Activated CD8-positive, alpha-beta T cell treated with anti-CD3 and anti-CD28 coated beads, Interleukin-2, amount 10 ng/mL, durations not matched to agents 7 days and 5 days (primary cell): ENCODE measurements at regions not wholly inside any gene's neighbourhood (a gene's known extent, or its start where the extent isn't known, plus 50 kb on each side); places are given as distances from the start of the nearest gene placed in this dataset.

Experiments used
- ATAC-seq: fragments of 150-1000 bp; cut with Tn5 transposase; one replicate; pipeline ENCODE4 v1.10.0; 2021; ENCODE audit warnings: moderate library complexity
- CTCF ChIA-PET: fragments of 350-600 bp; sonication (Branson Sonifier 250); formaldehyde crosslinking; loops from one replicate; lab custom pipeline; 2021; ENCODE audit warnings: antibody characterized with exemption; lab: Charles Lee
- POLR2A ChIA-PET: fragments of 350-600 bp; sonication (Branson Sonifier 250); formaldehyde crosslinking; loops from one replicate; lab custom pipeline; 2021; ENCODE audit warnings: antibody characterized with exemption; lab: Charles Lee
- DNase-seq: peaks from one replicate; pipeline ENCODE4 v3.0.0-alpha.2; 2020
- H3K27ac Mint-ChIP-seq: one replicate; pipeline ENCODE4 v1.8.0; 2021; ENCODE audit warnings: mild to moderate bottlenecking, mixed read lengths
- H3K27me3 Mint-ChIP-seq: one replicate; pipeline ENCODE4 v1.8.0; 2021; ENCODE audit warnings: low read depth, mixed read lengths
- H3K36me3 Mint-ChIP-seq: one replicate; pipeline ENCODE4 v1.8.0; 2021; ENCODE audit warnings: low read depth, mixed read lengths
- H3K4me1 Mint-ChIP-seq: one replicate; pipeline ENCODE4 v1.8.0; 2021; ENCODE audit warnings: low read depth, mixed read lengths
- H3K4me3 Mint-ChIP-seq: one replicate; pipeline ENCODE4 v1.8.0; 2021; ENCODE audit warnings: mild to moderate bottlenecking, mixed read lengths
- H3K9me3 Mint-ChIP-seq: one replicate; pipeline ENCODE4 v1.8.0; 2022; ENCODE audit warnings: mixed read lengths; ENCODE audit not compliant: insufficient read depth

GRCh38 chr7:146002431-146003078, 114.0 kb upstream of the CNTNAP2 start:
- Mint-ChIP-seq H3K4me3 (no peak overlapping the region), H3K27ac (no peak overlapping the region), H3K27me3 (no peaks in the 10 kb centered on the region), H3K36me3 (no peaks in the 10 kb centered on the region), H3K4me1 (peaks cover 5% of the 10 kb centered on the region), H3K9me3 (no peaks in the 10 kb centered on the region)
- DNase-seq: no peak
- ATAC-seq: no peak
- POLR2A ChIA-PET: no interaction called here
- CTCF ChIA-PET: no interaction called here

DNA sequence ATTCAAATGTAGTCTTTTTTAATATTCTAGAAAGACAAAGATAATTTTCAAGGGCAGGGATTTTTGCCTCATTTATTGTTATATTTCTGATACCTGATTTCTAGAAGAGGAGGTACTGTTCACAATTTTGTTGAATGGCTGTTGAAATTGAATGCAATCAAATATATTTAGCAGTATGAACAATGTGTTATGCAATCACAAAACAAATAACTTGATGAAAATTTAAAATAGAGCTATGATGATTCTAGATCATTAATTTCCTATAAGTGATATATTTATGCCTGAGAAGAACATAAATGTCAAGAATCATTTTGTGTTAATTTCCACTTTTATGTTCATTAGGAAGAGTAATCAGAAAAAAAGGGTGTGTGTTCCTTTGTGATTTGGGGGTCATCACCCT, 114.6 kb upstream of the CNTNAP2 start:
- Mint-ChIP-seq H3K27me3 (no peaks in the 10 kb centered on the region), H3K4me1 (peaks cover 5% of the 10 kb centered on the region), H3K36me3 (no peaks in the 10 kb centered on the region), H3K27ac (no peak overlapping the region), H3K4me3 (no peak overlapping the region), H3K9me3 (no peaks in the 10 kb centered on the region)
- DNase-seq (no peak), ATAC-seq (no peak)
- POLR2A ChIA-PET: no interaction called here
- CTCF ChIA-PET: no interaction called here

DNA sequence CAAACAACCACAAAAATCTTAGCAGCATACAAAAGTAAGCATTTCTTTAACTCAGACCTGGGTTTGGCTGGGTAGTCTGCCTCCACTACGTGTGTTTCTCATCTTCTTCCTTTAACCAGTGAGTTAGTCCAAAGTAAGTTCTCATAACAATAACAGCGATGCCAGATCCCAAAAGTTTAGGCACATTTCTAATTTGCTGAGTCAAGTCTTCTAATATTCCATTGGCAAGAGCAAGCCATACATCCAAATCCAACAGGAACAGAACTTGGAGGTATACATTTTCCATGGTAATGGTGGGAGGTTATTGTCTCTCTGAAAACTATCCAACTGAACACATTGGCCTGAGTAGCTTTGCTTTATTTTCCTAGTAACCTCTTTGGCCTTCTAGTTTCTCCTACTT, 115.7 kb upstream of the CNTNAP2 start:
- Mint-ChIP-seq H3K4me1 (peaks cover 5% of the 10 kb centered on the region), H3K4me3 (no peak overlapping the region), H3K9me3 (no peaks in the 10 kb centered on the region), H3K27ac (no peak overlapping the region), H3K27me3 (no peaks in the 10 kb centered on the region), H3K36me3 (no peaks in the 10 kb centered on the region)
- ChIA-PET CTCF (no interaction called here), POLR2A (no interaction called here)
- ATAC-seq (no peak), DNase-seq (no peak)

DNA sequence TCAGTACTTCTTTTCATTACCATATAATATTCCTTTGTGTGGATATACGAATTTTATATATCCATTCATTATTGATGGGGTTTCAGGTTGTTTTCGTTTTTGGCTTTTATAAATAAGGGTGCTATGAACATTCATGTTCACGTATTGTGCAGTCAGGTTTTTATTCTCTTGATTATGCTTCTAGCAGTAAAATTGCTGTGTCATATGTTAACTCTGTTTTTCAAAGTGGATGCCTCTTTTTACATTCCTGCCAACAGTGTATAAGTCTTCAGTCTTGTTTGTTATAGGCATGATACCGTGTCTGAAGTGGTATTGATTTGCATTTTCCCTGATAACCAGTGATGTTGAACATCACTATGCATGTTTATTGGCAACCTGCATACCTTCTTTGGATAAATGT, 127.1 kb upstream of the CNTNAP2 start:
- Mint-ChIP-seq H3K4me1 (no peaks in the 10 kb centered on the region), H3K4me3 (no peak overlapping the region), H3K27me3 (no peaks in the 10 kb centered on the region), H3K27ac (no peak overlapping the region), H3K36me3 (no peaks in the 10 kb centered on the region), H3K9me3 (peaks cover 5% of the 10 kb centered on the region)
- ATAC-seq (no peak), DNase-seq (no peak)
- ChIA-PET CTCF (no interaction called here), POLR2A (no interaction called here)

DNA sequence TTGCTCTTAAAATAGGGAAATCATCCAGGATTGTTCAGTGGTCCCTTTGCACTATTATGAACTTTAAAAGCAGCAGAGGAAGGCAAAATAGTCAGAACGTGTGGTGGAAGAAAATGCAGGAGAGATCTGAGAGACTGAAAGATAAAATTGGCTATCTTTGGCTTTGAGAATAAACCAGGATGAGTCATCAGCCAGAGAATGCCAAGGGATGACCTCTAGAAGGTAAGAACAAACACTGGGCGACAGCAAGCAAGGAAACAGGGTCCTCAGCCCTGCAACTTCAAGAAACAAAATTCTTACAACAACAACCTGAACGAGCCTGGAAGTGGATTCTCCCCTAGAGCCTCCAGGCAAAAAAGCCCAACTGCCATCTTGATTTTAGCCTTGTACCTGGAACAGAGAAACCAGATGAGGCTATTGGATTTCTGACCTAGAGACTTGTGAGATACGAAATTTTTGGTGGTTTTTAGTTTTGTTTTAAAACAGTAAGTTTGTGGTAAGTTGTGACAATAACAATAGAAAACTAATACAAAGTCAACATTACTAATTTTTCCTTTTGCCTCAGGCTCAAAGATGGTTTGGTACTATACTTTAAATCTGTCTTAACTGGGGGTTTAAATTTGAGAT, 130.2 kb upstream of the CNTNAP2 start:
- Mint-ChIP-seq H3K27me3 (no peaks in the 10 kb centered on the region), H3K27ac (no peak overlapping the region), H3K9me3 (peaks cover 5% of the 10 kb centered on the region), H3K4me3 (no peak overlapping the region), H3K36me3 (no peaks in the 10 kb centered on the region), H3K4me1 (no peaks in the 10 kb centered on the region)
- ChIA-PET CTCF (no interaction called here), POLR2A (no interaction called here)
- DNase-seq (no peak), ATAC-seq (no peak)

- Mint-ChIP-seq H3K36me3 (no peaks in the 10 kb centered on the region), H3K9me3 (no peaks in the 10 kb centered on the region)
Measured at GRCh38 chr7:145978769-145979168, 137.8 kb upstream of the CNTNAP2 start.

DNA sequence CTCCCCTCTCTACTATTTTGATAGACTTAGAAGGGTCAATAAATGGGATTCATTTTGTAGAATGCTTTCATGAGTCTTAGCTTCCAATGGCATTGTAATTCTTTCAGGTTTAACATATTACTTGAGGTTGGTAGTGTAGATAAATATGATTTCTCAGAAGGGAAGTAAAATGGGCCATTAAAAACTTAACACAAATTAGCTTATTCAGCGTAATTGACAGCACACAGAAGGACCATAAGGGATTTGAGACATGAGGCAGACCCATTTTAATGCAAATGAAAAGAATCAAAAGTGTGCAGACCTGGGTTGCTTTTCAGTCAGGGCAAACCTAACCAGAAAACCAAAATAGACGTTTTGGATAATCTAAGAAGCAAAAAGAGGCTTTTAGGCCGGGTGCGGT, 156.6 kb upstream of the CNTNAP2 start:
- POLR2A ChIA-PET: no interaction called here
- Mint-ChIP-seq H3K27me3 (no peaks in the 10 kb centered on the region), H3K4me3 (no peak overlapping the region), H3K9me3 (peaks cover 14% of the 10 kb centered on the region), H3K36me3 (no peaks in the 10 kb centered on the region), H3K27ac (no peak overlapping the region), H3K4me1 (no peaks in the 10 kb centered on the region)
- CTCF ChIA-PET: no interaction called here
- no peak for ATAC-seq
- DNase-seq: no peak

More at GRCh38 chr7:145978769-145979168, 137.8 kb upstream of the CNTNAP2 start:
- Mint-ChIP-seq H3K27ac (no peak overlapping the region), H3K27me3 (no peaks in the 10 kb centered on the region), H3K4me1 (no peaks in the 10 kb centered on the region), H3K4me3 (no peak overlapping the region)
- CTCF ChIA-PET: no interaction called here
- no peak for ATAC-seq
- POLR2A ChIA-PET: no interaction called here
- DNase-seq: no peak

GRCh38 chr7:145957160-145957890, 159.3 kb upstream of the CNTNAP2 start:
- Mint-ChIP-seq H3K9me3 (peaks cover 19% of the 10 kb centered on the region), H3K4me1 (no peaks in the 10 kb centered on the region), H3K27me3 (no peaks in the 10 kb centered on the region), H3K4me3 (no peak overlapping the region), H3K27ac (no peak overlapping the region), H3K36me3 (no peaks in the 10 kb centered on the region)
- ChIA-PET POLR2A (no interaction called here), CTCF (no interaction called here)
- no peak for DNase-seq
- no peak for ATAC-seq

GRCh38 chr7:145951566-145951965, 165.0 kb upstream of the CNTNAP2 start:
- ATAC-seq (no peak), DNase-seq (no peak)
- Mint-ChIP-seq H3K4me3 (no peak overlapping the region), H3K27me3 (no peaks in the 10 kb centered on the region), H3K36me3 (no peaks in the 10 kb centered on the region), H3K4me1 (no peaks in the 10 kb centered on the region), H3K9me3 (peaks cover 19% of the 10 kb centered on the region), H3K27ac (no peak overlapping the region)
- CTCF ChIA-PET: no interaction called here
- POLR2A ChIA-PET: no interaction called here

GRCh38 chr7:145928937-145929336, 187.7 kb upstream of the CNTNAP2 start:
- ATAC-seq: no peak

DNA sequence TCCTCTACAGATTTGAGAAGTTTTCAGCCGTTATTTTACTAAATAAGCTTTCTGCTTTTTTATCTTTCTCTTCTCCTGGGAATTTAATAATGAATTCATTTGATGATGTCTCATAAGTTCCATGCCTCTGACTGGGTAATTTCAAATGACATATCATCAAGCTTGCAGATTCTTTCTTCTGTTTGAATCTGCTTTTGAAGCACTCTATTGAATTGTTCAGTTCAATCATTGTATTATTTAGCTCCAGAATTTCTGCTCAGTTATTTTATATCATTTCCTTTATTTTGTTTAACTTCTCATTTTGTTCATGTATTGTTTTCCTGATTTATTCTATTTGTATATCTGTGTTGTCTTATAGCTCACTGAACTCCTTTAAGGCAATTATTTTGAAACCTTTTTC, 196.9 kb upstream of the CNTNAP2 start:
- H3K4me3 Mint-ChIP-seq: no peak overlapping the region
- CTCF ChIA-PET: no interaction called here

More at GRCh38 chr7:145928937-145929336, 187.7 kb upstream of the CNTNAP2 start:
- POLR2A ChIA-PET: no interaction called here
- CTCF ChIA-PET: no interaction called here
- H3K4me3 Mint-ChIP-seq: no peak overlapping the region
- no peaks in the 10 kb centered on the region for H3K27me3 Mint-ChIP-seq
- peaks cover under 1% of the 10 kb centered on the region for H3K9me3 Mint-ChIP-seq
- no peaks in the 10 kb centered on the region for H3K36me3 Mint-ChIP-seq
- DNase-seq: no peak
- H3K27ac Mint-ChIP-seq: no peak overlapping the region
- H3K4me1 Mint-ChIP-seq: no peaks in the 10 kb centered on the region

DNA sequence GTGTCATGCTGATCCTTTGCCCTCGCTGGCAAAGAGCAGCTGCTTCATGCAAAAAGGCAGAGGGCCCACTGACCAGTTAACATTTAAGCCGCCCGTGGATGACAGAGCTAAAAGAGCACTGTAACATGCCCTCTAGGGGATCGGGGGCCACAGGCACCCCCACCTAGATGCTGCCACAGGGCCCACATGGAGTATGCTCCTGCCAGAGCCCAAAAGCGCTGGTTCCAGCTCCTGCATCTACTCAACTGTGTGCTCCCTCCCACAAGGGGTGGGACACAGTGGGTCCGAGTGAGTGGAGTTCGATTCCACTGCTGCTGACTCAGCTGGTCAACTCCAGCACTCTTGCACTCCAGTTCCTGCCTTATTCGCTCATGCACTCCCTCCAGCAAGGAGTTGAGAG, 199.8 kb upstream of the CNTNAP2 start:
- Mint-ChIP-seq H3K36me3 (no peaks in the 10 kb centered on the region), H3K9me3 (peaks cover 8% of the 10 kb centered on the region), H3K4me3 (no peak overlapping the region), H3K27ac (no peak overlapping the region), H3K4me1 (no peaks in the 10 kb centered on the region), H3K27me3 (no peaks in the 10 kb centered on the region)
- DNase-seq: no peak
- ChIA-PET POLR2A (no interaction called here), CTCF (no interaction called here)
- ATAC-seq: no peak

More for the DNA sequence above, 196.9 kb upstream of the CNTNAP2 start:
- Mint-ChIP-seq H3K4me1 (no peaks in the 10 kb centered on the region), H3K36me3 (no peaks in the 10 kb centered on the region), H3K9me3 (peaks cover 14% of the 10 kb centered on the region), H3K27me3 (no peaks in the 10 kb centered on the region), H3K27ac (no peak overlapping the region)
- no peak for ATAC-seq
- POLR2A ChIA-PET: no interaction called here
- DNase-seq: no peak
